ENCODE measurements at regions not wholly inside any gene's neighbourhood (a gene's known extent, or its start where the extent isn't known, plus 50 kb on each side); places are given as distances from the start of the nearest gene placed in this dataset.

DNA sequence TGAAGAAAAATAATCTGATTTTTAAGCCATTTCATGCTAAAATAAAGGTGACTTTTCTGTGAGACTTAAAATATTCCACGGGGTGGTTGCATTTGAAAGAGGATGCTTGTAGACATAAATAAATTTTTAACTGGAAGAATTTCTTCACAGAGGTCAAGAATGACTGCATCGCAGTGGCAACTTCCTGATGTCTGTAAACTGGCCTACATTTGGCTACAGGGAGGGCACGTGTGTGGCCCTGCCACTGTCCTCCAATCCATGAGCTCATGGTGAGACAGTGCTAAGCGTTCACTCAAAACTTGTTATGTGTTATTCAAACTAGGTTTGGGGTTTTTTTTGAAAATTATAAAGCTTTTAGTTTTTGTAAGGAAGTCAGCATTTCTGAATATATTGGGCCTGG lies 1089.3 kb downstream of the EFNB2 start:
- TF ChIP-seq EZH2phosphoT487 (IDR thresholded peaks at IDR 0.05; ENCODE audit: low read depth), result no peak
- TF ChIP-seq CTCF (IDR thresholded peaks at IDR 0.05; ENCODE audit: low read depth, low read length), result no peak

Data from OCI-LY3 (cell line).